DND-41 (cell line): ENCODE measurements at regions not wholly inside any gene's neighbourhood (a gene's known extent, or its start where the extent isn't known, plus 50 kb on each side); places are given as distances from the start of the nearest gene placed in this dataset.

ENCODE experiments used
- ATAC-seq: fragments of 200-7000 bp; cut with Tn5 transposase; 3 replicates; pipeline ENCODE4 v1.9.1; 2021; ENCODE audit warnings: low read depth; ENCODE audit not compliant: insufficient read depth
- DNase-seq: peaks from one replicate; pipeline ENCODE4 v3.0.0-alpha.2; 2020
- H2AFZ ChIP-seq: 2 replicates; pipeline ENCODE4 v1.6.0; 2012; ENCODE audit warnings: low read depth, low read length
- H3K27ac ChIP-seq: 2 replicates; pipeline ENCODE4 v1.5.1; 2012; ENCODE audit warnings: low read length, inconsistent platforms
- H3K27me3 ChIP-seq: fragments of 200-600 bp; sonication (generic); 2 replicates; pipeline ENCODE4 v1.6.0; 2012; ENCODE audit warnings: low read length, mild to moderate bottlenecking, inconsistent platforms; ENCODE audit not compliant: insufficient read depth, poor library complexity
- H3K36me3 ChIP-seq: 2 replicates; pipeline ENCODE4 v1.5.1; 2012; ENCODE audit warnings: low read length, inconsistent platforms; ENCODE audit not compliant: insufficient read depth
- H3K4me1 ChIP-seq: 2 replicates; pipeline ENCODE4 v1.5.1; 2012; ENCODE audit warnings: mild to moderate bottlenecking, low read length; ENCODE audit not compliant: insufficient read depth
- H3K4me2 ChIP-seq: 2 replicates; pipeline ENCODE4 v1.6.0; 2012; ENCODE audit warnings: mild to moderate bottlenecking, moderate library complexity, low read length, inconsistent platforms; ENCODE audit not compliant: insufficient read depth
- H3K4me3 ChIP-seq, 2 experiments: fragments of 200-600 bp in 1 of 2; shearing (Covaris generic) in 1 of 2; 2 replicates each; pipeline ENCODE4 v1.5.1; 2012 to 2016; ENCODE audit warnings: inconsistent platforms in 2 of 2, low read length in 2 of 2, mild to moderate bottlenecking in 2 of 2, low read depth in 1 of 2, moderate library complexity in 1 of 2
- H3K79me2 ChIP-seq: 2 replicates; pipeline ENCODE4 v1.6.0; 2012; ENCODE audit warnings: low read length, inconsistent platforms; ENCODE audit not compliant: insufficient read depth
- H3K9ac ChIP-seq: 2 replicates; pipeline ENCODE4 v1.6.0; 2012; ENCODE audit warnings: low read depth, mild to moderate bottlenecking, inconsistent platforms, low read length, moderate library complexity
- H3K9me3 ChIP-seq: 2 replicates; pipeline ENCODE4 v1.5.1; 2012; ENCODE audit warnings: low read length, moderate library complexity, mild to moderate bottlenecking, inconsistent platforms; ENCODE audit not compliant: insufficient read depth, severe bottlenecking
- H4K20me1 ChIP-seq: 2 replicates; pipeline ENCODE4 v1.6.0; 2012; ENCODE audit warnings: low read length; ENCODE audit not compliant: insufficient read depth
- CTCF ChIP-seq: IDR thresholded peaks from 2 replicates; pipeline ENCODE4 v1.5.1; 2012; ENCODE audit warnings: borderline replicate concordance, low read length, moderate library complexity, mild to moderate bottlenecking; ENCODE audit not compliant: poor library complexity, severe bottlenecking; ENCODE audit errors: extremely low read depth
- EZH2 ChIP-seq: IDR thresholded peaks from 3 replicates; pipeline ENCODE4 v1.6.1; 2012; ENCODE audit warnings: borderline replicate concordance, low read depth, mild to moderate bottlenecking, moderate library complexity, low read length, inconsistent platforms; ENCODE audit not compliant: severe bottlenecking

GRCh38 chr1:101331794-101332193 is 95.0 kb downstream of the S1PR1 start:
- ATAC-seq: no peak
- Histone ChIP-seq H4K20me1 (no peaks in the 10 kb centered on the region), H3K36me3 (no peaks in the 10 kb centered on the region), H3K27ac (no peak overlapping the region), H3K4me1 (peaks cover 5% of the 10 kb centered on the region; the same call in 1 of the 2 replicates), H3K9ac (no peak overlapping the region), H3K79me2 (no peaks in the 10 kb centered on the region), H3K4me2 (no peak overlapping the region), H3K27me3 (no peaks in the 10 kb centered on the region), H3K4me3 (no peak overlapping the region), H2AFZ (no peak overlapping the region), H3K9me3 (peaks cover 2% of the 10 kb centered on the region)
- DNase-seq: no peak
- TF ChIP-seq CTCF: no peak
- no peak for TF ChIP-seq EZH2

GRCh38 chr1:101332633-101333032 is 95.8 kb downstream of the S1PR1 start:
- no peak for ATAC-seq
- Histone ChIP-seq H3K79me2 (no peaks in the 10 kb centered on the region), H2AFZ (no peak overlapping the region), H3K27me3 (no peaks in the 10 kb centered on the region), H3K9me3 (peaks cover 4% of the 10 kb centered on the region), H3K4me3 (no peak overlapping the region), H3K4me1 (peaks cover 9% of the 10 kb centered on the region; the same call in 1 of the 2 replicates), H3K36me3 (no peaks in the 10 kb centered on the region), H3K27ac (no peak overlapping the region), H3K4me2 (no peak overlapping the region), H3K9ac (no peak overlapping the region), H4K20me1 (no peaks in the 10 kb centered on the region)
- no peak for TF ChIP-seq CTCF
- no peak for TF ChIP-seq EZH2
- DNase-seq: no peak

GRCh38 chr1:101333186-101333585 is 96.4 kb downstream of the S1PR1 start:
- Histone ChIP-seq H3K27me3 (no peaks in the 10 kb centered on the region), H3K36me3 (no peaks in the 10 kb centered on the region), H3K27ac (no peak overlapping the region), H3K4me3 (no peak overlapping the region), H3K4me1 (peaks cover 15% of the 10 kb centered on the region), H3K79me2 (no peaks in the 10 kb centered on the region), H3K4me2 (no peak overlapping the region), H3K9ac (no peak overlapping the region), H4K20me1 (no peaks in the 10 kb centered on the region), H3K9me3 (peaks cover 6% of the 10 kb centered on the region), H2AFZ (no peak overlapping the region)
- ATAC-seq (no peak), DNase-seq (no peak)
- no peak for TF ChIP-seq CTCF
- no peak for TF ChIP-seq EZH2

- H3K9me3 ChIP-seq: peaks cover 14% of the 10 kb centered on the region
- H2AFZ ChIP-seq: peak overlapping the region; percentile 34; the same call in 1 of the 2 replicates
- H3K4me1 ChIP-seq: peaks cover 29% of the 10 kb centered on the region
- H3K79me2 ChIP-seq: no peaks in the 10 kb centered on the region
- H3K27ac ChIP-seq: peak overlapping the region; percentile 76
- no peak for TF ChIP-seq EZH2
- no peak for TF ChIP-seq CTCF
- ATAC-seq (no peak), DNase-seq (no peak)
- no peaks in the 10 kb centered on the region for H3K36me3 ChIP-seq
- no peaks in the 10 kb centered on the region for H4K20me1 ChIP-seq
- no peak overlapping the region for H3K4me3 ChIP-seq
- H3K4me2 ChIP-seq: no peak overlapping the region; the same call in 1 of the 2 replicates
- H3K27me3 ChIP-seq: no peaks in the 10 kb centered on the region
- H3K9ac ChIP-seq: no peak overlapping the region
These were observed 101.1 kb downstream of the S1PR1 start for GRCh38 chr1:101337968-101338367.
